HCT116 (cell line): ENCODE measurements at regions not wholly inside any gene's neighbourhood (a gene's known extent, or its start where the extent isn't known, plus 50 kb on each side); places are given as distances from the start of the nearest gene placed in this dataset.

Experiments used
- CEBPB ChIP-seq: IDR thresholded peaks from 2 replicates; pipeline ENCODE4 v1.6.1; 2012; ENCODE audit warnings: low read depth
- EZH2 ChIP-seq: fragments of 200-600 bp; sonication (generic); IDR thresholded peaks from 2 replicates; pipeline ENCODE4 v1.6.1; 2017; ENCODE audit warnings: antibody characterized with exemption, mixed run types
- EZH2phosphoT487 ChIP-seq: fragments of 200-600 bp; IDR thresholded peaks from 2 replicates; pipeline ENCODE4 v1.6.1; 2018; ENCODE audit warnings: antibody characterized with exemption, borderline replicate concordance
- FOSL1 ChIP-seq: IDR thresholded peaks from 2 replicates; pipeline ENCODE4 v1.6.1; 2012; ENCODE audit warnings: low read depth
- JUND ChIP-seq: IDR thresholded peaks from 2 replicates; pipeline ENCODE4 v1.6.1; 2012
- POLR2A ChIP-seq: IDR thresholded peaks from 2 replicates; pipeline ENCODE4 v1.7.0; 2011; ENCODE audit warnings: borderline replicate concordance; ENCODE audit not compliant: insufficient read depth, insufficient read length; ENCODE audit errors: extremely low read depth
- POLR2AphosphoS5 ChIP-seq: IDR thresholded peaks from 2 replicates; pipeline ENCODE4 v1.6.1; 2011; ENCODE audit warnings: mild to moderate bottlenecking, low read depth, low read length, moderate library complexity
- RAD21 ChIP-seq: IDR thresholded peaks from 2 replicates; pipeline ENCODE4 v1.6.1; 2012; ENCODE audit warnings: low read depth, mild to moderate bottlenecking
- SP1 ChIP-seq: IDR thresholded peaks from 2 replicates; pipeline ENCODE4 v1.6.1; 2012; ENCODE audit warnings: low read depth
- YY1 ChIP-seq: IDR thresholded peaks from 2 replicates; pipeline ENCODE4 v1.6.1; 2011; ENCODE audit warnings: low read length, low read depth, moderate library complexity, mild to moderate bottlenecking; ENCODE audit not compliant: insufficient replicate concordance; ENCODE audit errors: extremely low read depth
- ZNF274 ChIP-seq: fragments of 200-500 bp; sonication (Bioruptor generic); IDR thresholded peaks from 2 replicates; pipeline ENCODE4 v1.6.1; 2014; ENCODE audit warnings: mild to moderate bottlenecking, low read depth, low read length, inconsistent platforms
- TF ChIP-seq, protein P1 (sequence below), 3 experiments: fragments of 200-600 bp in 1 of 3; sonication (generic) in 1 of 3; IDR thresholded peaks in 2 of 3; conservative IDR thresholded peaks in 1 of 3; 2 replicates each; pipeline ENCODE4 v1.5.1; 2012 to 2017; ENCODE audit warnings: low read depth in 2 of 3, low read length in 2 of 3, antibody characterized with exemption in 1 of 3, borderline replicate concordance in 1 of 3, control low read depth in 1 of 3, mild to moderate bottlenecking in 1 of 3, mixed read lengths in 1 of 3, mixed run types in 1 of 3, moderate library complexity in 1 of 3; ENCODE audit not compliant: insufficient read depth in 1 of 3
- TF ChIP-seq, protein P2 (sequence below): IDR thresholded peaks from 2 replicates; pipeline ENCODE4 v1.6.1; 2012; ENCODE audit warnings: low read depth
- TF ChIP-seq, protein P3 (sequence below): IDR thresholded peaks from 2 replicates; pipeline ENCODE4 v1.6.1; 2011; ENCODE audit warnings: mild to moderate bottlenecking, low read length, moderate library complexity; ENCODE audit not compliant: insufficient replicate concordance; ENCODE audit errors: extremely low read depth

DNA sequence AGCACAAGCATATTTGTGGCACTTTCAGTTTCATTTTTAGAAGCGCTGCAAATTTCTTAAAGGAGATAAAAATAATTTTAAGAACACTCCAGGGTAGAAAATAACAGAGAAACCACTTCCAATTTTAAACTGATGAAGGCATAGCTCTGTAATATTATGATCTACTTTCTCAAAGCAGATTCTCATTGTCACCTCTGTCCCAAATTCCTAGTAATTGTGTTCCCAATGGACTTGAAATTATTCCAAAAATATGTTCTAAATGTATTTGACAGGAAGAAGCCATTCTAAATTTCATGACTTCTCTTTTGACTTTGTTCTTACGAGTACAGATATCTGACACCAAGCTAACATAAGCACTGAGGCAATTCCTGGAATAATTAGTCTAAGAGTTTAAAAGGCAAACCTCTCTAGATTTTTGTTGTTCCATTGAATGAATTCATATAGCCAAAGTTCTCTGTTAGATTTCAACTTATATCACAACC is 140.2 kb upstream of the CARMIL1 start:
- TF ChIP-seq, protein P1, sequence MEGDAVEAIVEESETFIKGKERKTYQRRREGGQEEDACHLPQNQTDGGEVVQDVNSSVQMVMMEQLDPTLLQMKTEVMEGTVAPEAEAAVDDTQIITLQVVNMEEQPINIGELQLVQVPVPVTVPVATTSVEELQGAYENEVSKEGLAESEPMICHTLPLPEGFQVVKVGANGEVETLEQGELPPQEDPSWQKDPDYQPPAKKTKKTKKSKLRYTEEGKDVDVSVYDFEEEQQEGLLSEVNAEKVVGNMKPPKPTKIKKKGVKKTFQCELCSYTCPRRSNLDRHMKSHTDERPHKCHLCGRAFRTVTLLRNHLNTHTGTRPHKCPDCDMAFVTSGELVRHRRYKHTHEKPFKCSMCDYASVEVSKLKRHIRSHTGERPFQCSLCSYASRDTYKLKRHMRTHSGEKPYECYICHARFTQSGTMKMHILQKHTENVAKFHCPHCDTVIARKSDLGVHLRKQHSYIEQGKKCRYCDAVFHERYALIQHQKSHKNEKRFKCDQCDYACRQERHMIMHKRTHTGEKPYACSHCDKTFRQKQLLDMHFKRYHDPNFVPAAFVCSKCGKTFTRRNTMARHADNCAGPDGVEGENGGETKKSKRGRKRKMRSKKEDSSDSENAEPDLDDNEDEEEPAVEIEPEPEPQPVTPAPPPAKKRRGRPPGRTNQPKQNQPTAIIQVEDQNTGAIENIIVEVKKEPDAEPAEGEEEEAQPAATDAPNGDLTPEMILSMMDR (IDR thresholded peaks at IDR 0.05 in 2 of 3, conservative IDR thresholded peaks at IDR 0.05 in 1 of 3; ENCODE audit: borderline replicate concordance in 1 of 3, insufficient read depth in 1 of 3, low read depth in 2 of 3, low read length in 2 of 3), result no peak
- TF ChIP-seq, protein P2, sequence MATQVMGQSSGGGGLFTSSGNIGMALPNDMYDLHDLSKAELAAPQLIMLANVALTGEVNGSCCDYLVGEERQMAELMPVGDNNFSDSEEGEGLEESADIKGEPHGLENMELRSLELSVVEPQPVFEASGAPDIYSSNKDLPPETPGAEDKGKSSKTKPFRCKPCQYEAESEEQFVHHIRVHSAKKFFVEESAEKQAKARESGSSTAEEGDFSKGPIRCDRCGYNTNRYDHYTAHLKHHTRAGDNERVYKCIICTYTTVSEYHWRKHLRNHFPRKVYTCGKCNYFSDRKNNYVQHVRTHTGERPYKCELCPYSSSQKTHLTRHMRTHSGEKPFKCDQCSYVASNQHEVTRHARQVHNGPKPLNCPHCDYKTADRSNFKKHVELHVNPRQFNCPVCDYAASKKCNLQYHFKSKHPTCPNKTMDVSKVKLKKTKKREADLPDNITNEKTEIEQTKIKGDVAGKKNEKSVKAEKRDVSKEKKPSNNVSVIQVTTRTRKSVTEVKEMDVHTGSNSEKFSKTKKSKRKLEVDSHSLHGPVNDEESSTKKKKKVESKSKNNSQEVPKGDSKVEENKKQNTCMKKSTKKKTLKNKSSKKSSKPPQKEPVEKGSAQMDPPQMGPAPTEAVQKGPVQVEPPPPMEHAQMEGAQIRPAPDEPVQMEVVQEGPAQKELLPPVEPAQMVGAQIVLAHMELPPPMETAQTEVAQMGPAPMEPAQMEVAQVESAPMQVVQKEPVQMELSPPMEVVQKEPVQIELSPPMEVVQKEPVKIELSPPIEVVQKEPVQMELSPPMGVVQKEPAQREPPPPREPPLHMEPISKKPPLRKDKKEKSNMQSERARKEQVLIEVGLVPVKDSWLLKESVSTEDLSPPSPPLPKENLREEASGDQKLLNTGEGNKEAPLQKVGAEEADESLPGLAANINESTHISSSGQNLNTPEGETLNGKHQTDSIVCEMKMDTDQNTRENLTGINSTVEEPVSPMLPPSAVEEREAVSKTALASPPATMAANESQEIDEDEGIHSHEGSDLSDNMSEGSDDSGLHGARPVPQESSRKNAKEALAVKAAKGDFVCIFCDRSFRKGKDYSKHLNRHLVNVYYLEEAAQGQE, result no peak
- no peak for TF ChIP-seq POLR2A
- no peak for TF ChIP-seq CEBPB
- TF ChIP-seq EZH2, result no peak
- TF ChIP-seq YY1, result no peak
- no peak for TF ChIP-seq RAD21
- no peak for TF ChIP-seq SP1
- TF ChIP-seq POLR2AphosphoS5, result no peak
- no peak for TF ChIP-seq ZNF274
- no peak for TF ChIP-seq EZH2phosphoT487
- TF ChIP-seq, protein P3, sequence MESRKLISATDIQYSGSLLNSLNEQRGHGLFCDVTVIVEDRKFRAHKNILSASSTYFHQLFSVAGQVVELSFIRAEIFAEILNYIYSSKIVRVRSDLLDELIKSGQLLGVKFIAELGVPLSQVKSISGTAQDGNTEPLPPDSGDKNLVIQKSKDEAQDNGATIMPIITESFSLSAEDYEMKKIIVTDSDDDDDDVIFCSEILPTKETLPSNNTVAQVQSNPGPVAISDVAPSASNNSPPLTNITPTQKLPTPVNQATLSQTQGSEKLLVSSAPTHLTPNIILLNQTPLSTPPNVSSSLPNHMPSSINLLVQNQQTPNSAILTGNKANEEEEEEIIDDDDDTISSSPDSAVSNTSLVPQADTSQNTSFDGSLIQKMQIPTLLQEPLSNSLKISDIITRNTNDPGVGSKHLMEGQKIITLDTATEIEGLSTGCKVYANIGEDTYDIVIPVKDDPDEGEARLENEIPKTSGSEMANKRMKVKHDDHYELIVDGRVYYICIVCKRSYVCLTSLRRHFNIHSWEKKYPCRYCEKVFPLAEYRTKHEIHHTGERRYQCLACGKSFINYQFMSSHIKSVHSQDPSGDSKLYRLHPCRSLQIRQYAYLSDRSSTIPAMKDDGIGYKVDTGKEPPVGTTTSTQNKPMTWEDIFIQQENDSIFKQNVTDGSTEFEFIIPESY, result no peak
- no peak for TF ChIP-seq FOSL1
- TF ChIP-seq JUND, result no peak
